ENCODE measurements at regions not wholly inside any gene's neighbourhood (a gene's known extent, or its start where the extent isn't known, plus 50 kb on each side); places are given as distances from the start of the nearest gene placed in this dataset.
"Not testable (repeated sequence)": the region's sequence is repeated elsewhere in the genome, so short reads cannot be mapped to it uniquely, and the experiment has no call there.

DNA sequence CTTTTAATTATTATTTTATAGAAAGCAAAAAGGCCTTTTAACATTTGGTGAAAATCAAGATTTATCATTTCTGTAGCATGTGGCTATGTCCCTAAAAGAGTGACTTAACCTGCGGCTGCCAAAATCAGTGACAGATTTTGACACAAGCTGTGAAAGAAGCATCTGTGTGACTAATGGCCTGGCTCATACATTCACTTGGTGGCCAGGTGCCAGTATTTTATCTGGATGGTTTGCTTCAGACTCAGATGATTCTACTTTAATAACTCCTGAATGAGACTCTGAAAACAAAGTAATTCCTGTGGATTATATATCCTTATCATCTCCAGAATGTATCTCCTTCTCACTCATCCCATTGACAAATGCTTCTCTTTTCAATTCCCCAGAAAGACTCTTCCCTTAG lies 103.0 kb downstream of the FSCB start:
- Histone ChIP-seq H3K9ac (no peak overlapping the region), H4K20me1 (no peaks in the 10 kb centered on the region), H3K27ac (no peak overlapping the region), H3K27me3 (no peaks in the 10 kb centered on the region), H3K4me1 (no peaks in the 10 kb centered on the region), H3K4me2 (no peak overlapping the region), H3K4me3 (no peak overlapping the region), H3K9me3 (replicated peaks in 1 of 11) (no peaks in the 10 kb centered on the region), H3K36me3 (no peaks in the 10 kb centered on the region)
- TF ChIP-seq Cebpa-rat (IDR thresholded peaks at IDR 0.05): no peak

DNA sequence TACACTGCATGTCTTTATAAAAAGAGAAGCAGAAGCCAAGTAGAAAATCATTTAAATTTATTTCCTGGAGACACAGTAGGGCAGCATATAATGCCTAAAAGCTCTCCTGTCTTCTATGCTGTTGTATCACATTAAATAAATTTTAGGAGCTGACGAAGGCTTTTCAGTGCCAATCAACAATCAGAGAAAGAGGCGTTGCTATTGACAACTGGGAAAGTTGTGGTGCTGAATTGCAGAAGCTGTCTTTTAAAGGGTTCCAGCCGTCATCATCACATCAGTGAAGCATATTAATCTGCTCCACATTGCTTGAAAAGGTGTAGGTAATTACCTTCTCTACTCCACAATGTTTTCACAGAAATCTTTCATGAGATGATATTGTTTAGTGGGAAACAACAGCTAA lies 103.9 kb downstream of the FSCB start:
- no peak overlapping the region for H3K4me3 ChIP-seq
- no peak overlapping the region for H3K9ac ChIP-seq
- H3K4me1 ChIP-seq: no peaks in the 10 kb centered on the region
- no peaks in the 10 kb centered on the region for H3K36me3 ChIP-seq
- no peak for TF ChIP-seq Cebpa-rat (IDR thresholded peaks at IDR 0.05)
- H3K27me3 ChIP-seq: no peaks in the 10 kb centered on the region
- no peak overlapping the region for H3K27ac ChIP-seq
- H3K9me3 ChIP-seq (replicated peaks in 1 of 11): peaks cover 0 to 7% (median 0%) of the 10 kb centered on the region in 11 experiments; a peak in 2 of 22 replicates
- no peaks in the 10 kb centered on the region for H4K20me1 ChIP-seq
- no peak overlapping the region for H3K4me2 ChIP-seq

GRCh38 chr14:44396226-44396625 lies 110.9 kb downstream of the FSCB start:
- Histone ChIP-seq H4K20me1 (no peaks in the 10 kb centered on the region), H3K4me2 (no peak overlapping the region), H3K27me3 (no peaks in the 10 kb centered on the region), H3K4me3 (no peak overlapping the region), H3K4me1 (peaks cover 0 to 9% (median 0%) of the 10 kb centered on the region in 10 experiments; a peak in 4 of 20 replicates), H3K9ac (no peak overlapping the region), H3K27ac (no peak overlapping the region), H3K9me3 (replicated peaks in 1 of 11) (peaks cover 0 to 7% (median 0%) of the 10 kb centered on the region in 11 experiments; a peak in 2 of 22 replicates), H3K36me3 (no peaks in the 10 kb centered on the region)
- TF ChIP-seq Cebpa-rat (IDR thresholded peaks at IDR 0.05): 0 out of 22 replicates have a peak, but pooled peaks of 1 of the 11 experiments have one; percentile 28

- Histone ChIP-seq H3K4me2 (peak overlapping the region in 6 of 11 experiments; percentile 4 to 48 (median 26); a peak in 8 of 22 replicates), H3K27ac (no peak overlapping the region), H3K36me3 (no peaks in the 10 kb centered on the region), H4K20me1 (no peaks in the 10 kb centered on the region), H3K9ac (no peak overlapping the region), H3K27me3 (no peaks in the 10 kb centered on the region), H3K4me1 (peaks cover 0 to 9% (median 0%) of the 10 kb centered on the region in 10 experiments; a peak in 4 of 20 replicates), H3K9me3 (replicated peaks in 1 of 11) (no peaks in the 10 kb centered on the region), H3K4me3 (no peak overlapping the region)
- no peak for TF ChIP-seq Cebpa-rat (IDR thresholded peaks at IDR 0.05)
Measured at GRCh38 chr14:44392984-44393383, 114.1 kb downstream of the FSCB start.

- H3K9me3 ChIP-seq (replicated peaks in 1 of 11): peaks cover 0 to 22% (median 12%) of the 10 kb centered on the region in 11 experiments; a peak in 15 of 22 replicates
- H3K4me2 ChIP-seq: no peak overlapping the region
- H4K20me1 ChIP-seq: no peaks in the 10 kb centered on the region
- no peaks in the 10 kb centered on the region for H3K27me3 ChIP-seq
- no peaks in the 10 kb centered on the region for H3K36me3 ChIP-seq
- H3K4me1 ChIP-seq: peaks cover 0 to 6% (median 0%) of the 10 kb centered on the region in 10 experiments; a peak in 4 of 20 replicates
- H3K4me3 ChIP-seq: no peak overlapping the region
- no peak overlapping the region for H3K27ac ChIP-seq
- TF ChIP-seq Cebpa-rat (IDR thresholded peaks at IDR 0.05): no peak
- H3K9ac ChIP-seq: no peak overlapping the region
Measured at GRCh38 chr14:44388306-44388705, 118.8 kb downstream of the FSCB start.

- TF ChIP-seq Cebpa-rat (IDR thresholded peaks at IDR 0.05): no peak
- Histone ChIP-seq H3K4me1 (no peaks in the 10 kb centered on the region), H3K4me2 (no peak overlapping the region), H3K36me3 (no peaks in the 10 kb centered on the region), H3K4me3 (no peak overlapping the region), H3K27ac (no peak overlapping the region), H4K20me1 (no peaks in the 10 kb centered on the region), H3K9ac (no peak overlapping the region), H3K27me3 (no peaks in the 10 kb centered on the region), H3K9me3 (replicated peaks in 1 of 11) (peaks cover 0 to 22% (median 12%) of the 10 kb centered on the region in 11 experiments; a peak in 15 of 22 replicates)
Measured at GRCh38 chr14:44385906-44386305, 121.2 kb downstream of the FSCB start.

- not testable (repeated sequence) for H3K9ac ChIP-seq, H3K4me1 ChIP-seq, H3K4me2 ChIP-seq, H4K20me1 ChIP-seq, H3K36me3 ChIP-seq, H3K4me3 ChIP-seq, H3K27me3 ChIP-seq, H3K27ac ChIP-seq
- peaks cover 0 to 22% (median 12%) of the 10 kb centered on the region in 11 experiments; a peak in 15 of 22 replicates for H3K9me3 ChIP-seq (replicated peaks in 1 of 11)
Measured at GRCh38 chr14:44385296-44385695, 121.8 kb downstream of the FSCB start.

GRCh38 chr14:44384601-44385293 lies 122.3 kb downstream of the FSCB start:
- H3K36me3 ChIP-seq, H3K4me3 ChIP-seq, H3K27ac ChIP-seq, H3K4me2 ChIP-seq, H3K4me1 ChIP-seq, H4K20me1 ChIP-seq, H3K27me3 ChIP-seq, H3K9ac ChIP-seq: not testable (repeated sequence)
- H3K9me3 ChIP-seq (replicated peaks in 1 of 11): peaks cover 0 to 22% (median 12%) of the 10 kb centered on the region in 11 experiments; a peak in 15 of 22 replicates

DNA sequence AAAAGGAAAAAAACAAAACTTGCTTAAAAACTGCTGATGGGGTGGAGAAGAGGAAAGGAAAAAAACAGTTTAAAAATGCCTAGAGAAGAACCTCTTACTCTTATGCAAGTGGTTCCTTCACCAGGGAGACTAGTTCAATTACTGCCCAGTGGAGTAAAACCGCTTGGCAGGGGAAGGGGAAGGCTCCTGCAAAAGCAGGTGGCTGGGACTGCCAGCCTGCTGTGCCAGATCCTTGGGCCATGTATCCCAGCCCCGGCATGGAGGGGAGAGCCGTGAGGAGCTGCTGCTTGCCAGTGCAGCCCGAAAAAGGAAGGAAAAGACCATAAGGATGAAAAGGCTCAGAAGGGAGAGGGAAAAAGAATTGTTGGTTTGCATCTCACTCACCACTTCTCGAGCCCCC lies 123.0 kb downstream of the FSCB start:
- Histone ChIP-seq H3K36me3 (no peaks in the 10 kb centered on the region), H3K4me2 (no peak overlapping the region), H3K9ac (no peak overlapping the region), H4K20me1 (no peaks in the 10 kb centered on the region), H3K4me1 (peaks cover 4 to 11% (median 6%) of the 10 kb centered on the region in 10 experiments; a peak in 15 of 20 replicates), H3K27me3 (no peaks in the 10 kb centered on the region), H3K4me3 (no peak overlapping the region), H3K9me3 (replicated peaks in 1 of 11) (peaks cover 0 to 22% (median 12%) of the 10 kb centered on the region in 11 experiments; a peak in 15 of 22 replicates), H3K27ac (no peak overlapping the region)
- no peak for TF ChIP-seq Cebpa-rat (IDR thresholded peaks at IDR 0.05)

DNA sequence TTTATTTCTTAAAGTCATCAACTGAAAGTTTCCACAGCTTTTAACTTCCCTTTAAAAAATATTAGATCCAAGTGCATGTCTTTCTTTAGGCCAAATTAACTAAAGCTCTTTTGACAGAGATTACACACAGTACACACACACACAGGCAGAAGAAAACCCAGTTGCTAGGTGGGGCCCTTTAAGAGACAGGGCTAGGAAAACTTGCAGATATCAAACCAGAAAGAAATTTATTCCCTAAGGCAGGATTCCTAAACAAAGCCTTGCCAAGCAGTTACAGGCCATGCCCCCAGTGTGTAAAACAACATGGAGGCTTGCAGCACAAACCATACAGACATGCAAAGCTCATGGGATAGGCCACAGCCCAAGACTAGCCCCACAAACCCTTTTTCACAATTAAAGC lies 123.4 kb downstream of the FSCB start:
- peaks cover 4 to 12% (median 7%) of the 10 kb centered on the region in 10 experiments; a peak in 15 of 20 replicates for H3K4me1 ChIP-seq
- H3K36me3 ChIP-seq: no peaks in the 10 kb centered on the region
- H3K9me3 ChIP-seq (replicated peaks in 1 of 11): peaks cover 0 to 22% (median 12%) of the 10 kb centered on the region in 11 experiments; a peak in 15 of 22 replicates
- no peak overlapping the region for H3K9ac ChIP-seq
- H3K27ac ChIP-seq: no peak overlapping the region
- no peaks in the 10 kb centered on the region for H4K20me1 ChIP-seq
- TF ChIP-seq Cebpa-rat (IDR thresholded peaks at IDR 0.05): no peak
- H3K27me3 ChIP-seq: no peaks in the 10 kb centered on the region
- no peak overlapping the region for H3K4me3 ChIP-seq
- H3K4me2 ChIP-seq: no peak overlapping the region
